Ramos (cell line): ENCODE measurements at regions not wholly inside any gene's neighbourhood (a gene's known extent, or its start where the extent isn't known, plus 50 kb on each side); places are given as distances from the start of the nearest gene placed in this dataset.

ENCODE experiments used
- in situ Hi-C: fragments of 300-500 bp; cut with MboI; formaldehyde crosslinking; loops from one replicate; pipeline ENCODE4 v1.14.3; 2022; ENCODE audit warnings: low sequenced_read_pairs; ENCODE audit not compliant: unreplicated experiment

GRCh38 chr6:165929607-165930006 lies 238.0 kb downstream of the TBXT start:
- in situ Hi-C loops: no loop called here

DNA sequence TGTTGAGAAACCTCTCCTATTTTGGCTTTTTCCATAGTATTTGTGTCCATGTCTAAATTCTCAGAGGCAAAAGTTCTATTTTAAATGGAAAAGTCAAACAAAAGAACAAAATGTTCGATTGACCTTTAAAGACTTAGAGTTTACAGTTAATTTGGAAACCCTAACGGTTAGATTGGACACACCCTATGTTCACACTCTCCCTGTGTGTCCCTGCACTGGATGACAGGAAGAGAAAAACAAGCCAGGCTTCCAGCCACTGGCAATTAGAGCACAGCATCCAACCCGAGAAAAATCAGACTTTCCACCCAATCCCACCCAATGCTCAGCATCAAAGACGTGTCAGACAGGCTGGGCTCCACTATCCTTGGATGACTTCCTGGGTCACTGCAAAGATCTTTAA lies 241.3 kb downstream of the TBXT start:
- in situ Hi-C loops: no loop called here

- in situ Hi-C loops: no loop called here
These were observed 242.0 kb downstream of the TBXT start for GRCh38 chr6:165925474-165926156.

- in situ Hi-C loops: no loop called here
These were observed 245.3 kb downstream of the TBXT start for GRCh38 chr6:165922309-165922794.

DNA sequence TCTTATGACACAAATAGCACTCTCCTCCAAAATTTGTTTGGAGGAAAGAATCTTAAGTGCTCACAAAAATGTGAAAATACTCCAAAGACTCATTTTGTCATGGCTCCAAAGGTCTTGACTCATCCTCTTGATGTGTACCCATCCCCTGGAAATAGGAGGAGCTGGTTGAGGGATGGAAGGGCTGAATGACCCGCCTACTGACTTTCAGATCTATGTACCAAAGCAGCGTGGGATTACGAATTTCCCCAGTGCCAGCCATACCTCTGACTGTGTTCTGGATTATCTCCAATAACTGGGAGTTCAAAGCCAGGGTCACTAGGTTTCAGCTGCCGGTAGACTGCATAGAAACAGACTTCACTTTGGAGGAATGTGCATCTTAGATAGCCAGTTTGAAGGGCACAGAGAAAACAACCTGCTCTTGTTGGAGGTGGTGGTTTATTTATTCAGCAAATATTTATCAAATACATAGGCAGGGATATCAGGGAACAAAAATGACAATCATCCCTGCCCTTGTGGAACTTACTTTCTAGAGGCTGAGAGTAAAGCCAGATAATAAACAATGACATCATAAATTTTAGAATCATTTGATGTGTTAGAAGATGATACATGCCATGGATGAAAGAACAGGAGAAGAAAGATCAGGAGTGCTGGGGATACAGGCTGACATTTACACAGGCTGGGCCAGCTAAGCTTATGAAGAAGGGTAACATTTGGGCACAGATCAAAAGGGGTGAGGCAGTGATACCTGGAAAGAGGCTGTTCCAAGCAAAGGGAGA lies 246.6 kb downstream of the TBXT start:
- in situ Hi-C loops: no loop called here

DNA sequence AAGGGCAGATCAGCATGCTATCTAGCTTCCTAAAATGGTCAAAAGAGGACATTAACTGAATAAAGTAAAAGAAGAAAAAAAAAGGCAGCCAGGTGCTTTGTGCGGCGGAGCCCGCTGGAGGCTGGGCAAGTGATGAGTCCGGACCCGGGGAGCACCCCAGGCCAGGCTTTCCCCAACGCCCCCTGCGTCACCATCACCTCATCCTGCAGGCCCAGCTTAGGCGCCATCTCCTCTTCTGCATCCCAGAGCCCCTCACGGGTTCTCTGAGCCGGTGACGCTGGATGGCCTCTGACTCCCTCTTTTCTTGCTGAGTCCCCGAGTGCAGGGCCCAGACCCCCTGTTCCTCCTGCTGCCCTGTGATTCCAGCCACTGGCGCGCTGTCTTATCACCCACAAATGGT lies 250.1 kb downstream of the TBXT start:
- in situ Hi-C loops: no loop called here

DNA sequence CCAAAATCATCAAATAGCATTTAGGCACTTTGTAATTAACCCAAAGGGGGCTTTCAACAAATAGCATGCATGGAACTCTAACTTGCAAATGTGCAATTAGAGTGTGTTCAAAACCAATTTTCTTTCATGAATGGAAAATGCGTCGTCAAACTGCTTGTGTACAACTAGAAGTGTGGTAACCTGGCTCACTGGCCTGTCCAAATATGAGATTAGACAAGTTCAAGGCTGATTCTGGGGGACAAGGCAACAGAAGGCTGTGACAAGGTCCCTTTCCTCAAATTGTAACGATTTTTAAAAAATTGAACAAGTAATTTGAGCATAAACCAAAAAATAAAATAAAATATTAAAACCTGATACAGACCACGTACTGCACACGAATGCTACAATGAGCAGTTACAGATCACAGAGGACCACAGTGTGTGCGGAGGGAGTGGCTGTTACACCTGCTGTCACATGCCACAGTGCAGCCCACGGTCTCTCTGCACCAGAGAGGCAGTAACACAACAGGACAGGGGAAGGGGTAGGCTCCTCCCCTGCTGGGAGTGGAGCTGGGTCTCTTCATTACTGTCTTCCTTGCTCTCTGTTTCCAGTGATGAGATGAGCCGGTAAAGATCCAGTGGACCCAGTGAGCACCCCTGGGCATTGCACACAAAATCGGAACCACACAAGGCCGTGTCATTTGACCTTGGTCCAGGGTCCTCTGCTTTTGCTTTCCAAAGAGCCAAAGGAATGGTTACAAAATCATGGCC lies 252.2 kb upstream of the PDE10A start:
- in situ Hi-C loops: no loop called here

GRCh38 chr6:165913676-165914570 lies 250.9 kb upstream of the PDE10A start:
- in situ Hi-C loops: no loop called here

DNA sequence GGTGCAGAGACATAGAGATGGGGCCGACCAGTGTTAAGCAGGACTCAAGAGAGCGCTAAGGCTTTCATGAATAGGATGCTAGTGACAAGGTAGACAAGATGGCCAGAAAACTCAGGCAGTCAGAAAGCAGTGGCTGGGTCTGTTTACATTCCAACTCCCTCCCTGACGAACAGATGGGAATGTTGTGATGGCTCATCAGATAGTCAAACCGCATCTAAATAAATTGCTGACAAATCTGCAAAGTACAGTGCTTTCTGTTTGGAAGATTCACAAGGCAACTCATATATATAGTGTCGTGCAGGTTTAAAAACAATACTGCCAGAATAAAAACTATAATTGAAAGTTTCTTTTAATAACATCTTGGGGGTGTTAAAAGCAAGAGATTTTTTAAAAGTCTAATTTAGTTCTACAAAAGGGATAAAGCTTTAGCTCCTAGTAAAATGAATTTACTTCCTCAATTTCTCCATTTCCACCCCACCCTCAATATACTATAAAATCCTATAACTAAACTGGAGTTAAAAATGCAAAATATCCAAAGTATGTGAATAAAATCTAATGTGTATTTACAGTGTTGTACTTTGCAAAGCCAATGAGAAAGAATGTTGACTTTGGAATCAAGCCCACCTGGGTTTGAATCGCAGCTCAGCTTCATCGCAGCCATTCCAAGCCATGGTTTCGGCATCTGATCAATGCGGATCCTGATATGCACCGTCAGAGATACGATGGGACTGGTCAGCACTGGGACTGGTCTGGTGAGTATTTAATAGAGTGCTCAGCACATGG lies 247.3 kb upstream of the PDE10A start:
- in situ Hi-C loops: no loop called here

DNA sequence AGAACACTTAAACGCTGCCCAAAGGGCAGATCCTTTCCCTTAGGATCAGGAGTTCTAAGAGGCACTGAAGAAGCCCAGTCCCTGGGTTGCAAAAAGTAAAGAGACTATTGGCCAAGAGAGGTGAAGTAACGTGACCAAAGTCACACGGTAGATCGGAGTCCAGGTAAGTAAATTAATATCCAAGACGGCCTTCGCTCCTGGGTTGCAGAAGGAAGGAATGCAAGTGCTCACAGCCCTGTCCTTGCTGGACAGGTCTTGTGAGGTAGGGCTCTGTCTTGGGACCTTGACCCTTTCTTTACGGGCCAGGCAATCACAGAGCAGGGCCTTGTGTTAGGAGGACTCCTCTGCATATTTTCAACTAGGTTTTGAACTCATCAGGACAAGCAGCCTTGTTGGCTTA lies 243.7 kb upstream of the PDE10A start:
- in situ Hi-C loops: no loop called here

- in situ Hi-C loops: no loop called here
These were observed 242.7 kb upstream of the PDE10A start for GRCh38 chr6:165905744-165906143.

DNA sequence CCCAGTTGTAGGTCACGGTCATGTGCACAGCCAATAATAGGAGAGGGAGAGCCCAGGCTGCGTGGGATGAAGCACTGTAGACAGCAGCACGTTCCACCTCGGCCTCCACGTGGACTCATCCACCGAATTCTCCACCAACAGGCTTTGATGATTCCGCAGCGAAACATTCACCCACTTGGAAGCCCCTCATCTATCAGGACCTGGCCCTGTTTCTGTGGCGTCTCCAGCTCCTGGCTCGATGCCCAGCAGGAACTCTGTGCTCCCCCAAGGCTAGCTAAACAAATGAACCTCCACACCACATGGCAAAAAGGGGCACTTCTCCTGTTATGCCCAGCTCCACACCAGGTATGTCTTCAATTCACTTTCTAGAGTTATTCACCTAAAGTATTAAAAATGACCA lies 237.9 kb upstream of the PDE10A start:
- in situ Hi-C loops: no loop called here

DNA sequence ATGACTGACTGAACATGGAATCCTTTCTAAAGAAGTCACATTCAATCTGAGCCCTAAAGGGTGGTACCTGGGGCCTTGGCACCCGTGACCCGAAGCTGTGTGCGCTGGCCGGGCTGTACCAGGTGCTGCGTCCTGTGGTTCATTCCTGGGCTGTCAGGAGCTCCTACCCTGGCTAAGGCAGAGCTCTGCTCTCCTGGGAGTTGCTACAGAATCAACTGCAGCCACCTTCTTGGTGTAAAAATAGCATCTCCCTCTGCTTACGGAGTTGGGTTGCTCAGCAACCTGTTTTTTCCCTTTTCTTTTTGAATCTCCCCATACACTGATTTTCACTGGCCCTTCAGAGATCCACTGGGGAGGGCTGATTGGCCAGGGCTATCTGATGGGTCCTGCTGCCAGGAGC lies 236.6 kb upstream of the PDE10A start:
- in situ Hi-C loops: loop anchor here (25.0 kb wide), 1 partner anchor 513 kb away; no protein-coding TSS in a partner anchor

GRCh38 chr6:165895421-165896165 lies 232.6 kb upstream of the PDE10A start:
- in situ Hi-C loops: loop anchor here (25.0 kb wide), 1 partner anchor 517 kb away; no protein-coding TSS in a partner anchor

DNA sequence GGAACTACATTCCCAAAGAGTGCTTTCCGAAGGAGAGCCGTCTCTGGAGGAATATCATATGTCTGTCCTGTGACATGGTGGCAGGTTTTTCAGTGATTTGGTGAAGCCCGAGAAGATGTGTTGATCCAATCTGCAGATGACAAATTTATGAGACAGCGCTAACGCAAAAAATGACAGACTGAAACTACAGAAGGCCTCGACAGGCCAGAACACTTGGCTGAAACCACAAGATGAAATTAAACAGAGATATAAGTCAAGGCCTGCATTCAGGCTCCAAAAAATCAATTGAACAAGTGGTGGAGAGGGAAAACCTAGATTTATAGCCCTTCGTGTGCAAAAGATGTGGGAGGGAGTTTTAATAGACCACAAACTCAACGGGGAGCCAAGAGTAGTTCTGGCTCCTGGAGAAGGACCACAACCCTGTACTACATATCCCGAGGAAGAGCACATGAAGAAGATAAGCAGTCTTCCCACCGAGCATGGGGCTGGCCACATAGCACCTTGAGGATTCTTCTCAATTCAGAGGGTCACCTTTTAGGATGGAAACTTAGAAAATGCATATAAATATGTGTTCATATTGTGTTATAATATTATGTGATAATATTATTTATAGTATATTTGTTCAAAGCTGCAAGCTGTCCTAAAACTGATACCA lies 231.3 kb upstream of the PDE10A start:
- in situ Hi-C loops: loop anchor here (25.0 kb wide), 1 partner anchor 518 kb away; no protein-coding TSS in a partner anchor

GRCh38 chr6:165893431-165893830 lies 230.4 kb upstream of the PDE10A start:
- in situ Hi-C loops: loop anchor here (25.0 kb wide), 1 partner anchor 519 kb away; no protein-coding TSS in a partner anchor

DNA sequence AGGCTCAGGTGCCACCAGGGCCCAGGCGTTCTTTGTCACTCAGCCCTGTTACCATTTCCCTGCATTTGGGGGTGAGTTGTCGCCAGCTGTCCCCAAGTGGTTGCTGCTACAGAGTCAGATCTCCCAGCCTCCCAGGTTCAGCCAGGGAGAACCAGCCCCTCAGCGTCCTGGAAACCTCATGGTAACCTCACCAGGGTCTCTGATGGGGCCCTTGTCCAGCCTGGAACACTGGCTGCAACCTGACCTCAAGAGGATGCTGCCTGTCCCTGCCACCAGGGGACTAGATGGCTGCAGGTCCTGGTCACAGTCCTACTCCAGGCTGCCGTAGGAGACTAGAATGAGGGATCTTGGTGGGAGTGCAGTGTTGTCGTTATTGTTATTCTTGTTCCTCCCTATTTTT lies 228.3 kb upstream of the PDE10A start:
- in situ Hi-C loops: loop anchor here (25.0 kb wide), 1 partner anchor 521 kb away; no protein-coding TSS in a partner anchor

DNA sequence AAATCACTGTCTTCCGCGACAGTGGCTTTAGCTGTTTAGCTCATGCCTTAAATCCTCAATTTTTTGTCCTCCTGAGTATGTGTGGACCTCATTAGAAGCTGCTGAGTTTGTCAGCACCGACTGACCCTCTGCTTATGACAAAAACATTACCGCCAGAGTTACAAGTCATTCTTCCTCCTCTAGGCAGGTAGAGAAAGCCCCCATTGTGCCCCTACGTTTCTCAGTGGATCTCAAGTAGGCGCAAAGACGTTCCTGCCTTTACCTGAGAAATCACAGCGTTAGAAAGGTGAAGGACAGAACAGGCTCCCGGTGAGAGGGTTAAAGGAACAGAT lies 227.3 kb upstream of the PDE10A start:
- in situ Hi-C loops: loop anchor here (25.0 kb wide), 1 partner anchor 522 kb away; no protein-coding TSS in a partner anchor
